Common myeloid progenitor, CD34-positive (primary cell): ENCODE measurements at regions not wholly inside any gene's neighbourhood (a gene's known extent, or its start where the extent isn't known, plus 50 kb on each side); places are given as distances from the start of the nearest gene placed in this dataset.
"Not testable (repeated sequence)": the region's sequence is repeated elsewhere in the genome, so short reads cannot be mapped to it uniquely, and the experiment has no call there.

Source experiments
- CTCF ChIA-PET: fragments of 350-600 bp; sonication (Branson Sonifier 250); formaldehyde crosslinking; loops from one replicate; lab custom pipeline; 2021; ENCODE audit warnings: antibody characterized with exemption; lab: Charles Lee
- POLR2A ChIA-PET: fragments of 350-600 bp; sonication (Branson Sonifier 250); formaldehyde crosslinking; loops from one replicate; lab custom pipeline; 2021; ENCODE audit warnings: antibody characterized with exemption; lab: Charles Lee
- DNase-seq, 3 donors: peaks; one replicate each; pipeline versions ENCODE4 v3.0.0 to v3.0.0-alpha.2; 2013
- H3K27ac ChIP-seq, 2 experiments: 1 replicate in 1 of 2; 2 replicates in 1 of 2; pipeline ENCODE4 v1.7.0; 2013; ENCODE audit warnings: inconsistent platforms in 2 of 2, low read length in 2 of 2, mild to moderate bottlenecking in 2 of 2, low read depth in 1 of 2, moderate library complexity in 1 of 2; ENCODE audit not compliant: severe bottlenecking in 2 of 2, insufficient read depth in 1 of 2, poor library complexity in 1 of 2
- H3K27me3 ChIP-seq, 5 experiments: replicated peaks in 2 of 5; 1 replicate in 3 of 5; 2 replicates in 2 of 5; pipeline versions ENCODE4 v1.6.1 to v1.7.0; 2013; ENCODE audit warnings: low read length in 4 of 5, mild to moderate bottlenecking in 2 of 5, moderate library complexity in 2 of 5, inconsistent platforms in 1 of 5; ENCODE audit not compliant: insufficient read depth in 5 of 5, control insufficient read depth in 4 of 5
- H3K36me3 ChIP-seq, 4 experiments: 1 replicate in 2 of 4; 2 replicates in 2 of 4; pipeline versions ENCODE4 v1.6.1 to v1.7.0; 2013; ENCODE audit warnings: low read length in 3 of 4, control low read depth in 1 of 4, mild to moderate bottlenecking in 1 of 4; ENCODE audit not compliant: control insufficient read depth in 4 of 4, insufficient read depth in 4 of 4
- H3K4me1 ChIP-seq, 4 experiments: 1 replicate in 3 of 4; 2 replicates in 1 of 4; pipeline versions ENCODE4 v1.6.1 to v1.7.1; 2013; ENCODE audit warnings: low read length in 3 of 4, mild to moderate bottlenecking in 3 of 4, control low read depth in 1 of 4, inconsistent platforms in 1 of 4, moderate library complexity in 1 of 4; ENCODE audit not compliant: control insufficient read depth in 4 of 4, insufficient read depth in 4 of 4; ENCODE audit errors: control extremely low read depth in 1 of 4
- H3K4me3 ChIP-seq, 7 experiments: 1 replicate in 4 of 7; 2 replicates in 3 of 7; pipeline versions ENCODE4 v1.5.1 to v1.7.0; 2013; ENCODE audit warnings: mild to moderate bottlenecking in 7 of 7, low read length in 6 of 7, moderate library complexity in 6 of 7, inconsistent platforms in 2 of 7, low read depth in 2 of 7, control low read depth in 1 of 7; ENCODE audit not compliant: insufficient read depth in 4 of 7, control insufficient read depth in 1 of 7; ENCODE audit errors: extremely low read depth in 1 of 7
- H3K9me3 ChIP-seq, 5 experiments: 1 replicate in 4 of 5; 2 replicates in 1 of 5; pipeline versions ENCODE4 v1.6.1 to v1.7.1; 2013; ENCODE audit warnings: low read length in 4 of 5, mild to moderate bottlenecking in 2 of 5, inconsistent platforms in 1 of 5, low read depth in 1 of 5, moderate library complexity in 1 of 5; ENCODE audit not compliant: control insufficient read depth in 4 of 5, insufficient read depth in 2 of 5; ENCODE audit errors: control extremely low read depth in 1 of 5
- WGBS: methylation state at CpG from one replicate; pipeline ENCODE4 v1.1.5; 2013; ENCODE audit not compliant: insufficient coverage; 5-methylcytosine and 5-hydroxymethylcytosine counted together

GRCh38 chr10:38248113-38248512 lies 154.0 kb downstream of the ZNF37A start:
- H3K9me3 ChIP-seq, H3K27ac ChIP-seq, H3K4me1 ChIP-seq, POLR2A ChIA-PET, CTCF ChIA-PET, DNase-seq, H3K27me3 ChIP-seq, H3K36me3 ChIP-seq, H3K4me3 ChIP-seq: not testable (repeated sequence)
- no CpG with 5 or more reads among the region's 1 CpG for WGBS

DNA sequence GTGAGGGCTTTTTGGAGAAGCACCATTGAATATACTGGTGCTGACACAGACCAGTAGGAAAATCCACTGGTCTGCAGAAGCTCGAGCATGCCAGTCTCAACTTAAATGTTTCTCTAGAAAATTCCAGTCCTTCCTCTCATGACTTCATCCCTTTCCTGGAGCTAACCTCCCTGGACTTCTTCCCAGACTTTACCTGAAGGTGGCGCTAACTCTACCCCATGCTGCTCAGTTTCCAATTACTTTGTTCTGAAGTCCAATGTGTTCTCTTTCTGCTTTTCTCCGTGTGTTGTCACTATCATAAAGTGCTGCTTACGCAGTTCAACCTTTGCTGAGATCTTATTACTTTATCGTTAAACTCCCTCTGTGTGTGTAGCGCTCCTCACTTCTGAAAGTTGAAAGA lies 158.4 kb downstream of the ZNF37A start:
- H3K27me3 ChIP-seq, H3K9me3 ChIP-seq, H3K27ac ChIP-seq, H3K36me3 ChIP-seq, CTCF ChIA-PET, DNase-seq, POLR2A ChIA-PET, H3K4me3 ChIP-seq, H3K4me1 ChIP-seq: not testable (repeated sequence)
- WGBS, result no CpG with 5 or more reads among the region's 6 CpGs

- H3K4me3 ChIP-seq, H3K36me3 ChIP-seq, H3K27me3 ChIP-seq, DNase-seq, H3K4me1 ChIP-seq, CTCF ChIA-PET, H3K27ac ChIP-seq, H3K9me3 ChIP-seq, POLR2A ChIA-PET: not testable (repeated sequence)
- WGBS, result 74% methylated on average over 5 of the region's 6 CpGs
Measured at GRCh38 chr10:38267555-38267954, 173.4 kb downstream of the ZNF37A start.

GRCh38 chr10:38271031-38271430 lies 176.9 kb downstream of the ZNF37A start:
- H3K27ac ChIP-seq, H3K36me3 ChIP-seq, CTCF ChIA-PET, H3K9me3 ChIP-seq, H3K27me3 ChIP-seq, H3K4me3 ChIP-seq, H3K4me1 ChIP-seq, DNase-seq, POLR2A ChIA-PET: not testable (repeated sequence)
- no CpG with 5 or more reads among the region's 3 CpGs for WGBS

DNA sequence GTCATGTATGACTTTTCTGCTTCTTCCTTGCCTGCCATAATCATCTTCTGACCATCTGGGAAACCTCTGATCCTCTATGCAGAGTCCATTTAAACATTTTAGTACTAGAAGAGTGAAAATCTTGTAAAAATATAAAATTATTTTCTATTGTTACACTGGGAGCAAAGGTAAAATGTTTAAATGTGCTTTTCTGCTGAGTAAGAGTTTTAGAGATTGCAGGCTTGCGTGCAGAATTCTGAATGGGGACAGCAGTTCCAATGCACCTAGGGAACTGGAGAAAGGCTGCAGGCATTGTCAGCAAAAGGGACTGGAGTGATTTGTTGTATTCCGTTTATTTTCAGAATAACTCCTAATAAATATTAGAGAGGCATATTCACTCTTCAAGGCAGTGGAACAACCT lies 180.7 kb downstream of the ZNF37A start:
- 80% methylated on average over 1 of the region's 2 CpGs for WGBS
- H3K4me3 ChIP-seq, POLR2A ChIA-PET, H3K27ac ChIP-seq, DNase-seq, CTCF ChIA-PET, H3K27me3 ChIP-seq, H3K4me1 ChIP-seq, H3K36me3 ChIP-seq, H3K9me3 ChIP-seq: not testable (repeated sequence)

- H3K4me3 ChIP-seq, DNase-seq, H3K36me3 ChIP-seq, H3K27me3 ChIP-seq, H3K4me1 ChIP-seq, CTCF ChIA-PET, H3K27ac ChIP-seq, POLR2A ChIA-PET, H3K9me3 ChIP-seq: not testable (repeated sequence)
- 100% methylated on average over 1 of the region's 2 CpGs for WGBS
Measured at GRCh38 chr10:38292560-38292959, 198.4 kb downstream of the ZNF37A start.

DNA sequence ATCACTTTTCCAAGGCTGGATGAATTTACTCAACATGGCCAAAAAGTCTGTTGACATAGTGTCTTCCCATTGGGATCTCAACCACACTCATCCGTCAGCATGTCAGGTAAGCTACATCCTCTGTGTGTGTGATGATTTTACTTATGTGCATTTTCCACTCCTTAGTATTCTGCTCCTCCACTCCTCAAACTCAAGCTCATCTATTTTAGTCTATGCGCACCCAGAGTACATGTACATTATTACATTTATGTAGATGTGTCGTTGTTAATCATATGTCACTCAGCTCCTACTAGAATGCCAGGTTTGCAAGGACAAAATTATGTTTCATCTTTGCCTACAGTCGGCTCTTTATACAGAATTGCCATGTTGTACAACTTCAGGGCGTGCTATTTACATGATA lies 216.0 kb downstream of the ZNF37A start:
- H3K27ac ChIP-seq, DNase-seq, H3K4me1 ChIP-seq, H3K4me3 ChIP-seq, H3K36me3 ChIP-seq, H3K27me3 ChIP-seq, POLR2A ChIA-PET, CTCF ChIA-PET, H3K9me3 ChIP-seq: not testable (repeated sequence)
- WGBS, result 67% methylated on average over 2 of the region's 5 CpGs
